ENCODE measurements at regions not wholly inside any gene's neighbourhood (a gene's known extent, or its start where the extent isn't known, plus 50 kb on each side); places are given as distances from the start of the nearest gene placed in this dataset.

- Histone ChIP-seq H3K27ac (ENCODE audit: low read depth, low read length) (no peak overlapping the region), H3K9me3 (ENCODE audit: control insufficient read depth, insufficient read depth, low read length) (no peaks in the 10 kb centered on the region), H3K36me3 (ENCODE audit: control insufficient read depth, insufficient read depth, low read length) (no peaks in the 10 kb centered on the region), H3K4me3 (ENCODE audit: low read depth, low read length) (no peak overlapping the region), H3K27me3 (ENCODE audit: control insufficient read depth, insufficient read depth, low read length) (no peaks in the 10 kb centered on the region), H3K4me1 (ENCODE audit: control insufficient read depth, insufficient read depth, low read length) (no peaks in the 10 kb centered on the region)
- no peak for DNase-seq (ENCODE audit: low read depth in 4 of 6, low spot score in 6 of 6)
- 84% methylated on average over 3 of the region's 5 CpGs for WGBS (ENCODE audit: insufficient coverage)
Measured at GRCh38 chr5:148924817-148925216, 98.4 kb downstream of the ADRB2 start.

- no peaks in the 10 kb centered on the region for H3K36me3 ChIP-seq (ENCODE audit: control insufficient read depth, insufficient read depth, low read length)
Measured at GRCh38 chr5:148926207-148926606, 99.8 kb downstream of the ADRB2 start.

GRCh38 chr5:148927307-148927946 lies 101.0 kb downstream of the ADRB2 start:
- no peaks in the 10 kb centered on the region for H3K4me1 ChIP-seq (ENCODE audit: control insufficient read depth, insufficient read depth, low read length)
- no peaks in the 10 kb centered on the region for H3K27me3 ChIP-seq (ENCODE audit: control insufficient read depth, insufficient read depth, low read length)
- no peak overlapping the region for H3K4me3 ChIP-seq (ENCODE audit: low read depth, low read length)
- H3K27ac ChIP-seq (ENCODE audit: low read depth, low read length): no peak overlapping the region
- WGBS (ENCODE audit: insufficient coverage): 60% methylated on average over 1 of the region's 3 CpGs
- H3K36me3 ChIP-seq (ENCODE audit: control insufficient read depth, insufficient read depth, low read length): no peaks in the 10 kb centered on the region
- DNase-seq (ENCODE audit: low read depth in 4 of 6, low spot score in 6 of 6): no peak
- H3K9me3 ChIP-seq (ENCODE audit: control insufficient read depth, insufficient read depth, low read length): no peaks in the 10 kb centered on the region

More at GRCh38 chr5:148926207-148926606, 99.8 kb downstream of the ADRB2 start:
- Histone ChIP-seq H3K4me1 (ENCODE audit: control insufficient read depth, insufficient read depth, low read length) (no peaks in the 10 kb centered on the region), H3K4me3 (ENCODE audit: low read depth, low read length) (no peak overlapping the region), H3K27ac (ENCODE audit: low read depth, low read length) (no peak overlapping the region), H3K9me3 (ENCODE audit: control insufficient read depth, insufficient read depth, low read length) (no peaks in the 10 kb centered on the region), H3K27me3 (ENCODE audit: control insufficient read depth, insufficient read depth, low read length) (no peaks in the 10 kb centered on the region)
- 92% methylated on average over 4 of the region's 5 CpGs for WGBS (ENCODE audit: insufficient coverage)
- DNase-seq (ENCODE audit: low read depth in 4 of 6, low spot score in 6 of 6): no peak

- H3K9me3 ChIP-seq (ENCODE audit: control insufficient read depth, insufficient read depth, low read length): no peaks in the 10 kb centered on the region
- no peak overlapping the region for H3K4me3 ChIP-seq (ENCODE audit: low read depth, low read length)
- no peaks in the 10 kb centered on the region for H3K27me3 ChIP-seq (ENCODE audit: control insufficient read depth, insufficient read depth, low read length)
- DNase-seq (ENCODE audit: low read depth in 4 of 6, low spot score in 6 of 6): no peak
- no peaks in the 10 kb centered on the region for H3K4me1 ChIP-seq (ENCODE audit: control insufficient read depth, insufficient read depth, low read length)
- no peaks in the 10 kb centered on the region for H3K36me3 ChIP-seq (ENCODE audit: control insufficient read depth, insufficient read depth, low read length)
- no peak overlapping the region for H3K27ac ChIP-seq (ENCODE audit: low read depth, low read length)
Measured at GRCh38 chr5:148928141-148928540, 101.7 kb downstream of the ADRB2 start.

DNA sequence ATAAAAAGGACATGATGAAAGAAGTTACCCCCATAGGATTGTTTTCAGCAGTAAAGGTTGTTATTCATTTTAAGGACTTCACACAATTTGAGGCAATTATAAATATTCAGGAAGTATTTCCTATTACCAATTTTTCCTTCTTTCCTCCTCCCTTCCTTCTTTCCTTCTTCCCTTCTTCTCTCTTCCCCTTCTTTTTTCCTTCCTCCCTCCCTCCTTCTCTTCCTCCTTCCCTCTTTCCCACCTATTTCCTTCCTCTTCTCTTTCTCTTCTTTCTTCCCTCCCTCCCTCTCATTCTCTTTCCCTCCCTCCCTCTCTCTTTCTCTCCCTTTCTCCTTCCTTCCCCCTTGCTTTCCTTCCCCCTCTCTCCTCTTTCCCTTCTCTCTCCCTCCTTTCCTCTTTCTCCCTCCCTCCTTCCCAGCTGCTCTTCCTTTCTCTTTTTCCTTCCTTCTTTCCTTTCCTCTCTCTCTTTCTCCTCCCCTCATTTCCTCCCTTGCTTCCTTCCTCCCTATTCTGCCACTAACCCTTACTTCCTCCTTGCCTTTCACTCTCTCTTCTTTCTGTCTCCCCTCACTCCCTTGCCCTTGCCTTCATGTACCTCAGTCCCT lies 105.1 kb downstream of the ADRB2 start:
- no peak for DNase-seq (ENCODE audit: low read depth in 4 of 6, low spot score in 6 of 6)
- Histone ChIP-seq H3K36me3 (ENCODE audit: control insufficient read depth, insufficient read depth, low read length) (no peaks in the 10 kb centered on the region), H3K27me3 (ENCODE audit: control insufficient read depth, insufficient read depth, low read length) (no peaks in the 10 kb centered on the region), H3K9me3 (ENCODE audit: control insufficient read depth, insufficient read depth, low read length) (no peaks in the 10 kb centered on the region), H3K27ac (ENCODE audit: low read depth, low read length) (no peak overlapping the region), H3K4me1 (ENCODE audit: control insufficient read depth, insufficient read depth, low read length) (no peaks in the 10 kb centered on the region), H3K4me3 (ENCODE audit: low read depth, low read length) (no peak overlapping the region)

DNA sequence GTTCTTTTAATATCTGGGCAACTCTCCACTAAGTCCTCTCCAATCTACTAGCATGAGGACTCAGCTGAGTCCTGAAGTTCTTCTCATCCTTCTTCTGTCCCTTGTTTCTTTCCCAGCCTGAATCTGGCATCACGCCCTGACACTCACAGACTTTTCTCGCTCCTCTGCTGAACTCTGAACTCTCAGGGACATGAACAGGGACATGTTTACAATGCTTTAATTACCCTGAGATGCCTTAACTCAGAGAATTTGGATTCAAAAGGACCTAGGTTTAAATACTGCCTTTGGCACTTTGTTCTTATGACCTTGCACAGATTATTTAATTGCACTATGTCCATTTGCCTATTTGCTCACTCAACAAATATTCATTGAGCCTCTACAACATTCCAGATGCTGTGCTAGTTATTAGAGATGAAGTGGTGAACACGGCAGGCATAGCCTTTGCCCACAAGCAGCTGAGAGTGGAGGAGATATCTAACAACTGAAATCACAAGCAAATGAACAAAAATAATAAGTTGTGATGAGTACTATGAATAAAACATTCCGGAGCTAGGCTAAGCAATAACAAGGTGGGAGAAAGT lies 106.0 kb downstream of the ADRB2 start:
- H3K27ac ChIP-seq (ENCODE audit: low read depth, low read length): no peak overlapping the region
- H3K4me1 ChIP-seq (ENCODE audit: control insufficient read depth, insufficient read depth, low read length): no peaks in the 10 kb centered on the region
- H3K4me3 ChIP-seq (ENCODE audit: low read depth, low read length): no peak overlapping the region
- no peaks in the 10 kb centered on the region for H3K9me3 ChIP-seq (ENCODE audit: control insufficient read depth, insufficient read depth, low read length)
- DNase-seq (ENCODE audit: low read depth in 4 of 6, low spot score in 6 of 6): no peak
- no peaks in the 10 kb centered on the region for H3K36me3 ChIP-seq (ENCODE audit: control insufficient read depth, insufficient read depth, low read length)
- H3K27me3 ChIP-seq (ENCODE audit: control insufficient read depth, insufficient read depth, low read length): no peaks in the 10 kb centered on the region
- 77% methylated on average over 2 of the region's 4 CpGs for WGBS (ENCODE audit: insufficient coverage)

- Histone ChIP-seq H3K4me3 (ENCODE audit: low read depth, low read length) (no peak overlapping the region), H3K36me3 (ENCODE audit: control insufficient read depth, insufficient read depth, low read length) (no peaks in the 10 kb centered on the region), H3K9me3 (ENCODE audit: control insufficient read depth, insufficient read depth, low read length) (no peaks in the 10 kb centered on the region), H3K4me1 (ENCODE audit: control insufficient read depth, insufficient read depth, low read length) (no peaks in the 10 kb centered on the region), H3K27me3 (ENCODE audit: control insufficient read depth, insufficient read depth, low read length) (no peaks in the 10 kb centered on the region), H3K27ac (ENCODE audit: low read depth, low read length) (no peak overlapping the region)
- DNase-seq (ENCODE audit: low read depth in 4 of 6, low spot score in 6 of 6): no peak
- no CpG with 5 or more reads among the region's 1 CpG for WGBS (ENCODE audit: insufficient coverage)
Measured at GRCh38 chr5:148933903-148934432, 107.6 kb downstream of the ADRB2 start.

- WGBS (ENCODE audit: insufficient coverage): 88% methylated on average over 2 of the region's 2 CpGs
- no peaks in the 10 kb centered on the region for H3K27me3 ChIP-seq (ENCODE audit: control insufficient read depth, insufficient read depth, low read length)
- H3K27ac ChIP-seq (ENCODE audit: low read depth, low read length): no peak overlapping the region
- H3K36me3 ChIP-seq (ENCODE audit: control insufficient read depth, insufficient read depth, low read length): no peaks in the 10 kb centered on the region
- no peaks in the 10 kb centered on the region for H3K4me1 ChIP-seq (ENCODE audit: control insufficient read depth, insufficient read depth, low read length)
- no peak for DNase-seq (ENCODE audit: low read depth in 4 of 6, low spot score in 6 of 6)
- no peak overlapping the region for H3K4me3 ChIP-seq (ENCODE audit: low read depth, low read length)
- no peaks in the 10 kb centered on the region for H3K9me3 ChIP-seq (ENCODE audit: control insufficient read depth, insufficient read depth, low read length)
Measured at GRCh38 chr5:148934895-148935400, 108.5 kb downstream of the ADRB2 start.

DNA sequence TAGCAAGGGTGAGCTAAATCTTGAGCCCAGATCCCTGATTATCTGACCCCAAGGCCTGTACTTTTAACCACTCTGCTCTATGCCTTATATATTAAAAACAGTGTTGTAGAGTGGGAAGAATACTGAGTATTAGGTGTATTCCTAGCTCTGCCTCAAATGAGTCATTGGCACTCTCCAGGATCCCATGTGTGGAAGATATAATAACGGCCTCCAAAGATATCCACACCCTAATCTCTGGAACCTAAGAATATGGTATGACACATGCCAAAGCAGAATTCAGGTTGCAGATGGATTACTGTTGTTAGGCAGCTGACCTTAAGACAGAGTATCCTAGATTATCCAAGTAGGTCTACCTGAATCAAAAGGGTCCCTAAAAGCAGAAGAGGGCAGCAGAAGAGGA lies 110.8 kb downstream of the ADRB2 start:
- H3K4me3 ChIP-seq (ENCODE audit: low read depth, low read length): no peak overlapping the region
- H3K9me3 ChIP-seq (ENCODE audit: control insufficient read depth, insufficient read depth, low read length): no peaks in the 10 kb centered on the region
- no peak for DNase-seq (ENCODE audit: low read depth in 4 of 6, low spot score in 6 of 6)
- no CpG with 5 or more reads among the region's 1 CpG for WGBS (ENCODE audit: insufficient coverage)
- H3K27me3 ChIP-seq (ENCODE audit: control insufficient read depth, insufficient read depth, low read length): no peaks in the 10 kb centered on the region
- H3K27ac ChIP-seq (ENCODE audit: low read depth, low read length): no peak overlapping the region
- H3K4me1 ChIP-seq (ENCODE audit: control insufficient read depth, insufficient read depth, low read length): no peaks in the 10 kb centered on the region
- H3K36me3 ChIP-seq (ENCODE audit: control insufficient read depth, insufficient read depth, low read length): no peaks in the 10 kb centered on the region

Data from spinal cord (tissue), 9 donors.